ENCODE measurements at regions not wholly inside any gene's neighbourhood (a gene's known extent, or its start where the extent isn't known, plus 50 kb on each side); places are given as distances from the start of the nearest gene placed in this dataset.

DNA sequence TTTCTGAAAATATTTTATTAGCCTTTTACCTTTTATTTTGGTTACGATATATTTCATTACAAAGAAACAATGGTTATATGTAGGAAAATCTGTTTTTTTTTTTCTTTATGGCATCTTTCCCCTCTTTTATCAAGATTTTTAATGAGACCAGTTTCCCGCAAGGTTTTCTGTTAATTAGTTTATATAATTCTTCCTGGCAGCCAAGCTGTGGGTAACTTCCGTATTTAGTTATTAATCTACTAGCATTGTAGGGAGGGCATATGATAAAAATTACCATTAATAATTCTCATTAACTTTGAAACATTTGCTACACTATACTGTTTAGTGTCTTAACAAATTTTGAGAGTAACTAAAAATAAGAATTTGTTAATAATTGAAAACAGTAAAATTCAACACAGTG lies 181.1 kb upstream of the GPRIN3 start:
- Histone ChIP-seq H3K36me3 (ENCODE audit: control insufficient read depth in 2 of 2, extremely low read depth in 1 of 2, insufficient read depth in 2 of 2, low read length in 2 of 2) (no peaks in the 10 kb centered on the region), H3K9ac (replicated peaks; ENCODE audit: extremely low read depth, insufficient read depth, low read length) (peak overlapping the region; percentile 65), H3K9me1 (replicated peaks; ENCODE audit: control insufficient read depth, extremely low read depth, insufficient read depth, low read length) (no peaks in the 10 kb centered on the region), H3K4me2 (ENCODE audit: insufficient read depth, low read length) (peak overlapping the region; percentile 89), H2AFZ (ENCODE audit: low read depth, low read length) (no peak overlapping the region), H3K4me3 (replicated peaks in 1 of 3; ENCODE audit: insufficient read depth in 1 of 3, low read depth in 1 of 3, low read length in 3 of 3) (peak overlapping the region in 1 of 3 experiments; percentile 21), H3K4me1 (ENCODE audit: control insufficient read depth, extremely low read depth, insufficient read depth, low read length) (peaks cover 39% of the 10 kb centered on the region), H3K27me3 (ENCODE audit: control insufficient read depth in 2 of 2, insufficient read depth in 2 of 2, low read length in 2 of 2) (no peaks in the 10 kb centered on the region), H3K27ac (ENCODE audit: insufficient read depth, low read depth, low read length) (peak overlapping the region; percentile 90), H4K20me1 (replicated peaks; ENCODE audit: control insufficient read depth, extremely low read depth, insufficient read depth, low read length) (no peaks in the 10 kb centered on the region), H3K79me2 (ENCODE audit: control insufficient read depth, insufficient read depth, low read length) (no peaks in the 10 kb centered on the region), H3K9me3 (replicated peaks; ENCODE audit: control insufficient read depth, insufficient read depth, low read length) (no peaks in the 10 kb centered on the region)
- POLR2A ChIA-PET: interaction anchor here (0.7 to 1.7 kb wide), 3 partner anchors 9 to 412 kb away, joined by 3 to 4 read pairs (median 3); no protein-coding TSS in a partner anchor
- DNase-seq (ENCODE audit: low read depth, low spot score) (no peak), FAIRE-seq (no peak)
- TF ChIP-seq MYC (IDR thresholded peaks at IDR 0.05; ENCODE audit: low read depth, low read length): no peak
- no peak for TF ChIP-seq EZH2 (IDR thresholded peaks at IDR 0.05; ENCODE audit: borderline replicate concordance, low read depth, low read length, severe bottlenecking)
- TF ChIP-seq, protein P1, sequence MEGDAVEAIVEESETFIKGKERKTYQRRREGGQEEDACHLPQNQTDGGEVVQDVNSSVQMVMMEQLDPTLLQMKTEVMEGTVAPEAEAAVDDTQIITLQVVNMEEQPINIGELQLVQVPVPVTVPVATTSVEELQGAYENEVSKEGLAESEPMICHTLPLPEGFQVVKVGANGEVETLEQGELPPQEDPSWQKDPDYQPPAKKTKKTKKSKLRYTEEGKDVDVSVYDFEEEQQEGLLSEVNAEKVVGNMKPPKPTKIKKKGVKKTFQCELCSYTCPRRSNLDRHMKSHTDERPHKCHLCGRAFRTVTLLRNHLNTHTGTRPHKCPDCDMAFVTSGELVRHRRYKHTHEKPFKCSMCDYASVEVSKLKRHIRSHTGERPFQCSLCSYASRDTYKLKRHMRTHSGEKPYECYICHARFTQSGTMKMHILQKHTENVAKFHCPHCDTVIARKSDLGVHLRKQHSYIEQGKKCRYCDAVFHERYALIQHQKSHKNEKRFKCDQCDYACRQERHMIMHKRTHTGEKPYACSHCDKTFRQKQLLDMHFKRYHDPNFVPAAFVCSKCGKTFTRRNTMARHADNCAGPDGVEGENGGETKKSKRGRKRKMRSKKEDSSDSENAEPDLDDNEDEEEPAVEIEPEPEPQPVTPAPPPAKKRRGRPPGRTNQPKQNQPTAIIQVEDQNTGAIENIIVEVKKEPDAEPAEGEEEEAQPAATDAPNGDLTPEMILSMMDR (IDR thresholded peaks at IDR 0.05; ENCODE audit: extremely low read depth in 1 of 2, insufficient read depth in 1 of 2, low read depth in 1 of 2, low read length in 2 of 2): no peak
- no peak for TF ChIP-seq FOS (IDR thresholded peaks at IDR 0.05; ENCODE audit: borderline replicate concordance, insufficient read depth, low read length)
- TF ChIP-seq POLR2A (IDR thresholded peaks at IDR 0.05; ENCODE audit: low read depth, low read length): no peak
- TF ChIP-seq, protein P2, sequence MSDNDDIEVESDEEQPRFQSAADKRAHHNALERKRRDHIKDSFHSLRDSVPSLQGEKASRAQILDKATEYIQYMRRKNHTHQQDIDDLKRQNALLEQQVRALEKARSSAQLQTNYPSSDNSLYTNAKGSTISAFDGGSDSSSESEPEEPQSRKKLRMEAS (IDR thresholded peaks at IDR 0.05; ENCODE audit: insufficient read depth, insufficient read length): no peak
- TF ChIP-seq POLR2AphosphoS5 (IDR thresholded peaks at IDR 0.05; ENCODE audit: insufficient read depth, low read depth, low read length): no peak
- CTCF ChIA-PET: interaction anchor here (0.7 to 5.2 kb wide), 11 partner anchors 18 to 414 kb away, joined by 3 to 78 read pairs (median 7); no protein-coding TSS in a partner anchor
- intact Hi-C loops (cut with micrococcal nuclease) (loop anchor here (1.0 to 10.0 kb wide), 6 partner anchors 51 to 636 kb away; partner anchors contain the start of gene CCSER1), dilution Hi-C loops (cut with MboI; ENCODE audit: extremely low pct_ligation_motif_present, low sequenced_read_pairs) (no loop called here)
- BruUV-seq (replicated peaks): TSS peak; percentile 26
